ENCODE measurements at regions not wholly inside any gene's neighbourhood (a gene's known extent, or its start where the extent isn't known, plus 50 kb on each side); places are given as distances from the start of the nearest gene placed in this dataset.

DNA sequence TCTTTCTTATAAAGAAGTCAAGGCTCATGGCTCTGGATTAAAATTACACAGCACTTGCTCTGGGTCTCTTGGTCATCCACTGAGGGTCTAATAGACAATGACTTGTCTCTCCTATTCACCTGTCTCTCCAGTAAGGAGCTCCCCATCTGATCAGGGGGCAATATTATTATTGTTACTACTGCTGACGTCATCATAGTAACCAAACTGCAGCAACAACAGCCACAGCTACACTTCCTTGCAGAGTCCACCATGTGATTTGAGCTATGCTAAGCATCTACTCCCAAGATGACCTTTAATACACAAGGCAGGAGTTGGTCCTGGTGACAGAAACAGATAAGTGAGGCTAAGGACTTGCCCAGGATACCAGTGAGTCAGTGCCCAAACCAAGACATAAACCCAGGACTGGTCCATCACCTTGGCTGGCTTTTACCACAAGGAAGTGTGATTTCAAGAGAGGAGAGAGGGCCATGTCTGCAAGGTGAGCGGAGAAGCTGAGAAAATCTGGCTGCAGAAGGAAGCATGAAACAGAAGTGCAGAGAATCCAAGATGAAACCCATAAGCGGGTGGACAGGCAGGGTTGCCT lies 602.5 kb downstream of the PTPRU start:
- Histone ChIP-seq H3K36me3 (no peaks in the 10 kb centered on the region), H3K4me3 (ENCODE audit: low read depth, low read length) (no peak overlapping the region), H3K9me3 (ENCODE audit: severe bottlenecking) (peaks cover 12% of the 10 kb centered on the region), H3K27me3 (ENCODE audit: insufficient read depth, low read depth, severe bottlenecking) (no peaks in the 10 kb centered on the region), H3K27ac (no peak overlapping the region)
- no peak for DNase-seq
- TF ChIP-seq, protein P1, sequence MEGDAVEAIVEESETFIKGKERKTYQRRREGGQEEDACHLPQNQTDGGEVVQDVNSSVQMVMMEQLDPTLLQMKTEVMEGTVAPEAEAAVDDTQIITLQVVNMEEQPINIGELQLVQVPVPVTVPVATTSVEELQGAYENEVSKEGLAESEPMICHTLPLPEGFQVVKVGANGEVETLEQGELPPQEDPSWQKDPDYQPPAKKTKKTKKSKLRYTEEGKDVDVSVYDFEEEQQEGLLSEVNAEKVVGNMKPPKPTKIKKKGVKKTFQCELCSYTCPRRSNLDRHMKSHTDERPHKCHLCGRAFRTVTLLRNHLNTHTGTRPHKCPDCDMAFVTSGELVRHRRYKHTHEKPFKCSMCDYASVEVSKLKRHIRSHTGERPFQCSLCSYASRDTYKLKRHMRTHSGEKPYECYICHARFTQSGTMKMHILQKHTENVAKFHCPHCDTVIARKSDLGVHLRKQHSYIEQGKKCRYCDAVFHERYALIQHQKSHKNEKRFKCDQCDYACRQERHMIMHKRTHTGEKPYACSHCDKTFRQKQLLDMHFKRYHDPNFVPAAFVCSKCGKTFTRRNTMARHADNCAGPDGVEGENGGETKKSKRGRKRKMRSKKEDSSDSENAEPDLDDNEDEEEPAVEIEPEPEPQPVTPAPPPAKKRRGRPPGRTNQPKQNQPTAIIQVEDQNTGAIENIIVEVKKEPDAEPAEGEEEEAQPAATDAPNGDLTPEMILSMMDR (IDR thresholded peaks at IDR 0.05; ENCODE audit: low read depth, low read length): no peak

DNA sequence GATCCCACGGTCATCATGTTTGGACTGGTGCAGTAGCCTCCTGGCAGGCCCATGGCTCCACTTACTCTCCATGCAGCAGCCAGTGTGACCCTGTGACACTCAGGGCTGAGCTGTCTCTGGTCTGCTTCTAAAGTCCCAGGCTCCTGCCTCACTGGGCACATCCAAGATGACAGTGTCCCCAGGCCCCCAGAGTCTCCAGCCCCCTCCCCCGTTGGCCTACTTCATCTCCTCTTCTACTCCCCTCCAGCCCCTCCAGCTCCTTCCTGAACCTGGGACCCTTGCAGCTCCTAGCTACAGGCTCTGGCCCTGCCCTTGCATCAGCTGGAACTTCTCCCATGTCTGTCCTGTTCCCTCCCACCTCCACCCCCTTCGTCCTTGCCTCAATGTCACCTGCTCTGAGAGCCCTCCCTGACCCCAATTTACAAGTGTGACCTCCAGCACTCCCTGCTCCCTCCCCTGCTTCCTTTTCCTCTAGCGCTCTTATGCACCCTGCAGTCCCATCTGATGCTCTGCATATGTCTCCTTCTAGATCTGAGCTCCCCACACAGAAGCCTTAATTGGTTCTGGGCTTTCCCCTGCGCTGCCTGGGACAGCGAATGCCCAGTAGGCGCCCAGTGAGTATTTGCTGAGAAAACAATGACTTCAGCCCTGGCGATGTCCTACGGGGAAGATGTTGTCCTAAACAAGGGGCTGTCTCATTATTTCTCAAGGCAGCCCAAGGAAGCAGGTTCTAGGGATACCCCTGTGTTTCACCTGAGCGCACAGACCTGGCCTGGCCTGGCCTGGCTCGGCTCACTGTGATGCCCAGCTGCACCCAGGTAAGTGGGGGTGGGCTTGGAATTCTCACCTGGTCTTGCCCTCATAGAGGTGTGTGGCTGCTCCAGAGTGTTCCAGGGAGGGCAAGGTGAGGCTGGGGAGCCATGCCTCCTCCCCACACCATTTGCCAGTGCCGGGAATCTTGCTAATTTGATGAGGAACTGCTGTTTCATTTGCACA lies 600.6 kb downstream of the PTPRU start:
- H3K27me3 ChIP-seq (ENCODE audit: insufficient read depth, low read depth, severe bottlenecking): no peaks in the 10 kb centered on the region
- H3K27ac ChIP-seq: no peak overlapping the region
- no peak overlapping the region for H3K4me3 ChIP-seq (ENCODE audit: low read depth, low read length)
- peaks cover 5% of the 10 kb centered on the region for H3K9me3 ChIP-seq (ENCODE audit: severe bottlenecking)
- TF ChIP-seq, protein P1 (IDR thresholded peaks at IDR 0.05; ENCODE audit: low read depth, low read length): no peak
- H3K36me3 ChIP-seq: no peaks in the 10 kb centered on the region
- DNase-seq: no peak

DNA sequence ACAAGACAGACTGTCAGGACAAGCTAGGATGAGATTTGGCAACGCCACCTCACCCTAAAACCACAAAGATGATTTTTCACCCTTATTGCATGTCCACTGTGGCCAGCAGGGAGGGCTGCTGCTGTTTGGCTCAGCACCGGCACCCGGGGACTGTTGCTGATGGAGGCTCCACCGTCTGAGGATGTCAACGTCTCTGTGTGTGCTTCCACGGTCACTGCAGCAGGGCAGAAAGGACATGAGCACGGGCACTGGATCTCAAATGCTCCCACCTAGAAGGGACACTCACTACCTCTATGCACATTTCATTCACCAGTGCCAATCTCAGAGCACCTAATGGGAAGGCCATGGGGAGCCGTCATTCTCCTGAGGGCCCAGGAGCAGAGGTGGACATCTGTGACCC lies 599.6 kb downstream of the PTPRU start:
- no peaks in the 10 kb centered on the region for H3K36me3 ChIP-seq
- no peak overlapping the region for H3K27ac ChIP-seq
- TF ChIP-seq, protein P1 (IDR thresholded peaks at IDR 0.05; ENCODE audit: low read depth, low read length): no peak
- peaks cover under 1% of the 10 kb centered on the region for H3K9me3 ChIP-seq (ENCODE audit: severe bottlenecking)
- no peak for DNase-seq
- H3K4me3 ChIP-seq (ENCODE audit: low read depth, low read length): no peak overlapping the region
- no peaks in the 10 kb centered on the region for H3K27me3 ChIP-seq (ENCODE audit: insufficient read depth, low read depth, severe bottlenecking)

DNA sequence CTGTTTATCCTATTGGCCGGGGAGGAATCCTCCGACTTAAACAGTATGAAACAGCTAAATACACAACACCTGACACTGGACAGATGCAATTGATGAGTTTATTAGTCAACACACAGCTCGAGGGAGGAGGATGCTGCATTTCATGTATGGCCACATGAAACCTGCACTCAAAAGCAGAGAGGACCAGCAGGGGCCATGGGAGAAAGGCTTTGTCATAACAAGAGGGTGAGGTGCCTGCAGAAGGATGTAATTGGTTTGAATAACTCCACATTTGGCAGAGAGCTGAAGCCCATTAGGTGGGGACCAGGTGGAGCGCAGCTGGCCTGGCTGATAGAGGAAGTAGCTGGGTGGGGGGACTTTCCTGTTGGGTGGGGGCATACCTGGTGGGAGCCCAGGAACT lies 599.1 kb downstream of the PTPRU start:
- TF ChIP-seq, protein P1 (IDR thresholded peaks at IDR 0.05; ENCODE audit: low read depth, low read length): no peak
- H3K36me3 ChIP-seq: no peaks in the 10 kb centered on the region
- no peak for DNase-seq
- H3K9me3 ChIP-seq (ENCODE audit: severe bottlenecking): no peaks in the 10 kb centered on the region
- no peak overlapping the region for H3K27ac ChIP-seq
- no peaks in the 10 kb centered on the region for H3K27me3 ChIP-seq (ENCODE audit: insufficient read depth, low read depth, severe bottlenecking)
- no peak overlapping the region for H3K4me3 ChIP-seq (ENCODE audit: low read depth, low read length)

DNA sequence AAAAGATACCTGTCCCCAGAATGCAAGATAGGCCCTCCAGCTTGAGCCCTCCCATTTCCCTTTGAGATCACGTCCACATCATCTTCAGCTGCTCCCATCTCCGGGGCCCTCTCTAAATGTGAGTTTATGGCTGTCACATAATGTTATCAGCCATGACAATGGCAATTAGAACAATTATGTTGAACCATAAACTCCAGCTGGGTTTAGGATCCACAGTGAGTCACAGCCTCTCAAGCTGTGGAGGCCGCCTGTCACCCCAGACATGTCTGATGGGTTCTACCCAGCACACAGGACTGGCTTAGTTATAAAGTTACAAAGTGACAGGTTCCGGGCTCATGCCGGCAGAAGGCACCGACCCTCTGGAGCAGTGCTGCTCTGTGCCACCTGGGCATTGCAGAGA lies 597.3 kb downstream of the PTPRU start:
- DNase-seq: no peak
- Histone ChIP-seq H3K27me3 (ENCODE audit: insufficient read depth, low read depth, severe bottlenecking) (no peaks in the 10 kb centered on the region), H3K36me3 (no peaks in the 10 kb centered on the region), H3K9me3 (ENCODE audit: severe bottlenecking) (no peaks in the 10 kb centered on the region), H3K27ac (no peak overlapping the region), H3K4me3 (ENCODE audit: low read depth, low read length) (no peak overlapping the region)
- TF ChIP-seq, protein P1 (IDR thresholded peaks at IDR 0.05; ENCODE audit: low read depth, low read length): no peak
